Medulla oblongata (tissue), 1 donor: ENCODE measurements at regions not wholly inside any gene's neighbourhood (a gene's known extent, or its start where the extent isn't known, plus 50 kb on each side); places are given as distances from the start of the nearest gene placed in this dataset.

Experiments used
- DNase-seq: peaks from one replicate; pipeline ENCODE4 v3.0.0-alpha.2; 2015; ENCODE audit errors: extremely low spot score

- no peak for DNase-seq
Measured at GRCh38 chr4:24666816-24667477, 82.6 kb upstream of the DHX15 start.

- no peak for DNase-seq
Measured at GRCh38 chr4:24668956-24669355, 84.6 kb upstream of the DHX15 start.

GRCh38 chr4:24669751-24670150, 85.4 kb upstream of the DHX15 start:
- DNase-seq, result no peak

GRCh38 chr4:24671849-24672248, 87.5 kb upstream of the DHX15 start:
- DNase-seq, result no peak

GRCh38 chr4:24672880-24673279, 88.5 kb upstream of the DHX15 start:
- DNase-seq, result no peak

GRCh38 chr4:24674279-24674678, 89.9 kb upstream of the DHX15 start:
- no peak for DNase-seq

- DNase-seq, result no peak
Measured at GRCh38 chr4:24675721-24676389, 91.5 kb upstream of the DHX15 start.

- no peak for DNase-seq
Measured at GRCh38 chr4:24677909-24678308, 93.6 kb upstream of the DHX15 start.

- no peak for DNase-seq
Measured at GRCh38 chr4:24680746-24681448, 96.5 kb upstream of the DHX15 start.

GRCh38 chr4:24683116-24683515, 98.8 kb upstream of the DHX15 start:
- no peak for DNase-seq

GRCh38 chr4:24686866-24687692, 102.7 kb upstream of the DHX15 start:
- peak; percentile 30 for DNase-seq

- DNase-seq, result no peak
Measured at GRCh38 chr4:24688453-24688852, 104.1 kb upstream of the DHX15 start.

- no peak for DNase-seq
Measured at GRCh38 chr4:24689212-24689611, 104.9 kb upstream of the DHX15 start.

GRCh38 chr4:24690436-24690835, 104.9 kb upstream of the SOD3 start:
- DNase-seq, result no peak

GRCh38 chr4:24693636-24694035, 101.7 kb upstream of the SOD3 start:
- DNase-seq, result no peak

- DNase-seq, result no peak
Measured at GRCh38 chr4:24700118-24700517, 95.3 kb upstream of the SOD3 start.

- DNase-seq, result peak; percentile 34
Measured at GRCh38 chr4:24701683-24702082, 93.7 kb upstream of the SOD3 start.

GRCh38 chr4:24702281-24702680, 93.1 kb upstream of the SOD3 start:
- DNase-seq, result no peak

- DNase-seq, result no peak
Measured at GRCh38 chr4:24703298-24703697, 92.1 kb upstream of the SOD3 start.

GRCh38 chr4:24704149-24704548, 91.2 kb upstream of the SOD3 start:
- DNase-seq, result no peak

- DNase-seq, result no peak
Measured at GRCh38 chr4:24705016-24705753, 90.2 kb upstream of the SOD3 start.
